ENCODE measurements at regions not wholly inside any gene's neighbourhood (a gene's known extent, or its start where the extent isn't known, plus 50 kb on each side); places are given as distances from the start of the nearest gene placed in this dataset.

DNA sequence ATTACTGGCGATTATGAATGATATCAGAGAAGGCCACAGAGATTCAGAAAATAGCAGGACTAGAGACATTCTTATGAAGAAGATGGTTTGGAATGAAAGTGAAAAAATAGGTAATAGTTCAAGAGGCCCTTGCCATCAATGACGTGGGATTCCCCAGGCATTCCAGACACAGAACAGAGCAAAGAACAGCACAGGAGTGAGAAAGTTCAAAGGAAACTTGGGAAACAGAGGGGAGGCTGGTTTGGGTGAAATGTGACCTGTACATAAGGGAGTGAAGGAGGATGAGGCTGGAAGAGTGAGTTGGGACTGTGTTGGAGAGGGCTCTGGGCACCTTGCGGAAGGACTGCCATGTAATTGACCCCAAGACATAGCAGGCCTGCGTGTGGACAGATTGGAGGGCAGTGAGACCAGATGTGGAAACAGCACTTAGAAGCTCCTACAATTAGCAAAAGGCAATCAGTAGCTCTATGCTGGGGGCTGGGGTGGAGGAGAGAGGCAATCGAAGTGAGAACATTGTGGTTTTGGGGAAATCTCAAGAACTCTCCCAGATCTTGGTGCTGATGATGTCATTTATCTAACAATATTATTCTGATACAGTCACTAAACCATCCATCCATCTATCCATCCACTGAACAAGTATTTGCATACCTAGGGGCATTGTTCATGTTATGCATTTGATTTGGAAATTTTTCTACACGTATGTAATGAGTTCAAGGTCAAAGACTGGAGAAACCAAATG, 365.3 kb upstream of the ZFHX3 start:
- Histone ChIP-seq H2AK9ac (replicated peaks; ENCODE audit: low read depth, low read length, poor library complexity) (no peak overlapping the region), H3K79me1 (ENCODE audit: low read depth in 1 of 2, low read length in 2 of 2) (no peaks in the 10 kb centered on the region), H2AFZ (replicated peaks; ENCODE audit: low read length, poor library complexity) (no peak overlapping the region), H3K27ac (ENCODE audit: insufficient read depth, low read length) (no peak overlapping the region), H3K23ac (ENCODE audit: low read depth, low read length) (no peak overlapping the region), H3K18ac (ENCODE audit: low read depth, low read length) (no peak overlapping the region), H3K56ac (ENCODE audit: extremely low read depth, insufficient read depth, low read length) (no peak overlapping the region), H3K9me1 (ENCODE audit: insufficient read depth, low read length) (no peaks in the 10 kb centered on the region), H2AK5ac (ENCODE audit: low read depth, low read length) (no peak overlapping the region), H3K9me3 (ENCODE audit: control insufficient read depth, insufficient read depth, low read length) (no peaks in the 10 kb centered on the region; the same call in 1 of the 2 replicates), H3K4me1 (ENCODE audit: control insufficient read depth, insufficient read depth, low read length) (peaks cover 2% of the 10 kb centered on the region; the same call in 1 of the 2 replicates), H4K20me1 (ENCODE audit: insufficient read depth, low read length) (no peaks in the 10 kb centered on the region), H3K27me3 (ENCODE audit: control insufficient read depth, insufficient read depth, low read length) (no peaks in the 10 kb centered on the region), H4K91ac (ENCODE audit: insufficient read depth, low read depth, low read length) (no peak overlapping the region), H3K9ac (ENCODE audit: low read depth, low read length) (no peak overlapping the region), H2BK5ac (ENCODE audit: low read depth, low read length, poor library complexity, severe bottlenecking) (no peak overlapping the region), H4K5ac (ENCODE audit: low read depth, low read length) (no peak overlapping the region), H4K8ac (ENCODE audit: low read depth in 2 of 2, low read length in 2 of 2) (no peak overlapping the region), H3K4me3 (ENCODE audit: insufficient read depth, low read depth, low read length) (no peak overlapping the region), H3K36me3 (ENCODE audit: control insufficient read depth, insufficient read depth, low read length) (no peaks in the 10 kb centered on the region), H3K4me2 (ENCODE audit: low read depth, low read length) (no peak overlapping the region), H3K14ac (replicated peaks; ENCODE audit: low read depth, low read length) (no peak overlapping the region), H3K4ac (ENCODE audit: low read depth, low read length) (no peak overlapping the region), H2BK120ac (ENCODE audit: low read depth, low read length) (no peak overlapping the region), H2BK20ac (ENCODE audit: low read depth, low read length) (no peak overlapping the region), H2BK15ac (ENCODE audit: low read depth, low read length) (no peak overlapping the region)
- dilution Hi-C loops (cut with HindIII; ENCODE audit: low sequenced_read_pairs, unreplicated experiment): no loop called here
- BruUV-seq (replicated peaks): no TSS peak
- POLR2A ChIA-PET (ENCODE audit: unreplicated experiment): interaction anchor here (0.6 kb wide), 1 partner anchor 359 kb away, joined by 7 read pairs; no protein-coding TSS in a partner anchor
- in situ Hi-C loops (cut with MboI; ENCODE audit: low sequenced_read_pairs): no loop called here
- WGBS, 2 experiments (ENCODE audit: extremely low coverage in 2 of 2, insufficient read length in 1 of 2): 100% methylated on average over 1 of the region's 6 CpGs; no CpG with 5 or more reads in 1 of the 2 experiments
- TF ChIP-seq FOS (IDR thresholded peaks at IDR 0.05; ENCODE audit: low read depth, low read length) (no peak), RCOR1 (IDR thresholded peaks at IDR 0.05; ENCODE audit: insufficient replicate concordance, low read length) (no peak), NFE2L2 (IDR thresholded peaks at IDR 0.05; ENCODE audit: low read depth, low read length) (no peak), POLR2A (IDR thresholded peaks at IDR 0.05; ENCODE audit: low read depth, low read length) (no peak), MAFK (IDR thresholded peaks at IDR 0.05; ENCODE audit: low read depth, low read length) (no peak), CHD1 (IDR thresholded peaks at IDR 0.05; ENCODE audit: low read depth, low read length) (no peak), SMC3 (IDR thresholded peaks at IDR 0.05; ENCODE audit: low read depth, low read length) (no peak), BHLHE40 (IDR thresholded peaks at IDR 0.05; ENCODE audit: low read depth, low read length) (no peak), MAZ (IDR thresholded peaks at IDR 0.05; ENCODE audit: borderline replicate concordance, low read depth, low read length) (no peak), MXI1 (IDR thresholded peaks at IDR 0.05; ENCODE audit: borderline replicate concordance, low read depth, low read length) (no peak), RAD21 (IDR thresholded peaks at IDR 0.05; ENCODE audit: low read length) (no peak), RFX5 (IDR thresholded peaks at IDR 0.05; ENCODE audit: low read depth, low read length) (no peak), CEBPB (IDR thresholded peaks at IDR 0.05; ENCODE audit: low read depth, low read length) (no peak)
- TF ChIP-seq, protein P1, sequence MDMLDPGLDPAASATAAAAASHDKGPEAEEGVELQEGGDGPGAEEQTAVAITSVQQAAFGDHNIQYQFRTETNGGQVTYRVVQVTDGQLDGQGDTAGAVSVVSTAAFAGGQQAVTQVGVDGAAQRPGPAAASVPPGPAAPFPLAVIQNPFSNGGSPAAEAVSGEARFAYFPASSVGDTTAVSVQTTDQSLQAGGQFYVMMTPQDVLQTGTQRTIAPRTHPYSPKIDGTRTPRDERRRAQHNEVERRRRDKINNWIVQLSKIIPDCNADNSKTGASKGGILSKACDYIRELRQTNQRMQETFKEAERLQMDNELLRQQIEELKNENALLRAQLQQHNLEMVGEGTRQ (IDR thresholded peaks at IDR 0.05; ENCODE audit: low read depth, low read length): no peak
- TF ChIP-seq, protein P2, sequence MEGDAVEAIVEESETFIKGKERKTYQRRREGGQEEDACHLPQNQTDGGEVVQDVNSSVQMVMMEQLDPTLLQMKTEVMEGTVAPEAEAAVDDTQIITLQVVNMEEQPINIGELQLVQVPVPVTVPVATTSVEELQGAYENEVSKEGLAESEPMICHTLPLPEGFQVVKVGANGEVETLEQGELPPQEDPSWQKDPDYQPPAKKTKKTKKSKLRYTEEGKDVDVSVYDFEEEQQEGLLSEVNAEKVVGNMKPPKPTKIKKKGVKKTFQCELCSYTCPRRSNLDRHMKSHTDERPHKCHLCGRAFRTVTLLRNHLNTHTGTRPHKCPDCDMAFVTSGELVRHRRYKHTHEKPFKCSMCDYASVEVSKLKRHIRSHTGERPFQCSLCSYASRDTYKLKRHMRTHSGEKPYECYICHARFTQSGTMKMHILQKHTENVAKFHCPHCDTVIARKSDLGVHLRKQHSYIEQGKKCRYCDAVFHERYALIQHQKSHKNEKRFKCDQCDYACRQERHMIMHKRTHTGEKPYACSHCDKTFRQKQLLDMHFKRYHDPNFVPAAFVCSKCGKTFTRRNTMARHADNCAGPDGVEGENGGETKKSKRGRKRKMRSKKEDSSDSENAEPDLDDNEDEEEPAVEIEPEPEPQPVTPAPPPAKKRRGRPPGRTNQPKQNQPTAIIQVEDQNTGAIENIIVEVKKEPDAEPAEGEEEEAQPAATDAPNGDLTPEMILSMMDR (conservative IDR thresholded peaks at IDR 0.05; ENCODE audit: low read depth, low read length): no peak
- TF ChIP-seq, protein P3, sequence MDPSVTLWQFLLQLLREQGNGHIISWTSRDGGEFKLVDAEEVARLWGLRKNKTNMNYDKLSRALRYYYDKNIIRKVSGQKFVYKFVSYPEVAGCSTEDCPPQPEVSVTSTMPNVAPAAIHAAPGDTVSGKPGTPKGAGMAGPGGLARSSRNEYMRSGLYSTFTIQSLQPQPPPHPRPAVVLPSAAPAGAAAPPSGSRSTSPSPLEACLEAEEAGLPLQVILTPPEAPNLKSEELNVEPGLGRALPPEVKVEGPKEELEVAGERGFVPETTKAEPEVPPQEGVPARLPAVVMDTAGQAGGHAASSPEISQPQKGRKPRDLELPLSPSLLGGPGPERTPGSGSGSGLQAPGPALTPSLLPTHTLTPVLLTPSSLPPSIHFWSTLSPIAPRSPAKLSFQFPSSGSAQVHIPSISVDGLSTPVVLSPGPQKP (IDR thresholded peaks at IDR 0.05; ENCODE audit: borderline replicate concordance, low read depth, low read length): no peak
- ATAC-seq (ENCODE audit: low read depth) (no peak), DNase-seq (no peak)
- CTCF ChIA-PET: no interaction called here
- intact Hi-C loops (cut with micrococcal nuclease): loop anchor here (10.0 kb wide), 1 partner anchor 358 kb away; no protein-coding TSS in a partner anchor
